ENCODE measurements at regions not wholly inside any gene's neighbourhood (a gene's known extent, or its start where the extent isn't known, plus 50 kb on each side); places are given as distances from the start of the nearest gene placed in this dataset.
"Not testable (repeated sequence)": the region's sequence is repeated elsewhere in the genome, so short reads cannot be mapped to it uniquely, and the experiment has no call there.

GRCh38 chr13:107782646-107783045 lies 432.7 kb downstream of the LIG4 start:
- TF ChIP-seq CTCF (conservative IDR thresholded peaks at IDR 0.05); ZFX (IDR thresholded peaks at IDR 0.05): not testable (repeated sequence)

Measured in C4-2B (cell line).